ENCODE measurements at regions not wholly inside any gene's neighbourhood (a gene's known extent, or its start where the extent isn't known, plus 50 kb on each side); places are given as distances from the start of the nearest gene placed in this dataset.

DNA sequence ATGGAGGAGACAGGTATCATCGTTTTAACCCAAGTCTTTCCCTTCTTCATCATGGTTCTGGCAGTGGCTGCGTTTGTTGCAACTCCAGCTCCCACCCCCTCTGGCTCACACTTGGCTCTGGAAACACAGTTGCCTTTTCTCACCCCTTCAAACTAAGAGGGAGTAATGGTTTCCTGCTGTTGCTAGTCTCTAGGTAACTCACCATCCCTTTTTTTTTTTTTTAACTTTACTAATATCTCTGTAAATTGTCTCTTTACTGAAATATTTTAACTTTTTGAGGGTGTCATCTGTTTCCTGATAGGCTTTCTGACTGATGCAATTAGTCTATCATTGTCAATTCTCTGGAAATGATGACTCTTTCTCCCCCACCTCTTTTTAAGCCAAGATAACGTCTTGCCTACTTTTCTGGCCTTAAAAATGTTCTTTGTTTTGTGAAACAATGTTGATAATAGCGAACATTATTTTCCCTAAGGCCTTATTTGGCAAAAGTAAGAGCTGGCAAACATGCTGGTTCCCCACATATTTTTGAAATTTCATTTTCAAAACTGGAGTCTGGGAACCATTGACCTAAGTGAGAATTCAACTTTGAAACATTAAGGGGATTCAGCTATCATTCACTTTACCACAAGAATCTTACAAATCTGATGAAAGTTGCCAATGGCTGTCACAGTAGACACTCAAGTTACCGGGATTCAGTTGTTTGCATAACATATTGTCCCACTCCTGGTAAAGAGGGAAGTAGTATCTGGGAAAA is 85.3 kb downstream of the LEPR start:
- H3K9me3 ChIP-seq (ENCODE audit: control insufficient read depth, insufficient read depth, low read length), result no peaks in the 10 kb centered on the region
- H3K36me3 ChIP-seq (ENCODE audit: control insufficient read depth, insufficient read depth, low read length), result no peaks in the 10 kb centered on the region
- WGBS (ENCODE audit: insufficient coverage, insufficient read length), result no CpG with 5 or more reads among the region's 5 CpGs
- DNase-seq (ENCODE audit: low read depth, low spot score), result no peak
- H3K27ac ChIP-seq (ENCODE audit: low read length), result no peak overlapping the region
- no peaks in the 10 kb centered on the region for H3K27me3 ChIP-seq (ENCODE audit: control insufficient read depth, insufficient read depth, low read length)
- H3K4me3 ChIP-seq (ENCODE audit: low read length), result no peak overlapping the region
- H3K4me1 ChIP-seq (ENCODE audit: control insufficient read depth, insufficient read depth, low read length), result no peaks in the 10 kb centered on the region

DNA sequence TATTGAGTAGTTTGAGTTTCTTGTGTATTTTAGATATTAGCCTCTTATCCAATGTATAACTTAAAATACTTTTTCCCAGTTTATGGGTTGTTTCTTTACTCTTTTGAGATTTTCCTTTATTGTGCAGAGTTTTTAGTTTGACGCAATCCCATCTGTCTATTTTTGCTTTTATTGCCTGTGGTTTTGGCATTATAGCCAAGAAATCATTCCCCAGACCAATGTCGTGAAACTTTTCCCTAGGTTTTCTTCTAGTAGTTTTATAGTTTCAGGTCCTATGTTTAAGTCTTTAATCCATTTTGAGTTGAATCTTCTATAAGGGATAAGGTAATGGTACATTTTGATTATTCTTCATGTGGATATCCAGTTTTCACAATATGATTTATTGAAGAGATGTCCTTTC is 87.6 kb downstream of the LEPR start:
- no peak overlapping the region for H3K4me3 ChIP-seq (ENCODE audit: low read length)
- WGBS (ENCODE audit: insufficient coverage, insufficient read length), result no CpG with 5 or more reads among the region's 2 CpGs
- H3K36me3 ChIP-seq (ENCODE audit: control insufficient read depth, insufficient read depth, low read length), result no peaks in the 10 kb centered on the region
- no peaks in the 10 kb centered on the region for H3K4me1 ChIP-seq (ENCODE audit: control insufficient read depth, insufficient read depth, low read length)
- H3K27ac ChIP-seq (ENCODE audit: low read length), result no peak overlapping the region
- no peaks in the 10 kb centered on the region for H3K27me3 ChIP-seq (ENCODE audit: control insufficient read depth, insufficient read depth, low read length)
- H3K9me3 ChIP-seq (ENCODE audit: control insufficient read depth, insufficient read depth, low read length), result no peaks in the 10 kb centered on the region
- DNase-seq (ENCODE audit: low read depth, low spot score), result no peak

- Histone ChIP-seq H3K27me3 (ENCODE audit: control insufficient read depth, insufficient read depth, low read length) (no peaks in the 10 kb centered on the region), H3K27ac (ENCODE audit: low read length) (no peak overlapping the region), H3K4me3 (ENCODE audit: low read length) (no peak overlapping the region), H3K4me1 (ENCODE audit: control insufficient read depth, insufficient read depth, low read length) (no peaks in the 10 kb centered on the region), H3K36me3 (ENCODE audit: control insufficient read depth, insufficient read depth, low read length) (no peaks in the 10 kb centered on the region), H3K9me3 (ENCODE audit: control insufficient read depth, insufficient read depth, low read length) (no peaks in the 10 kb centered on the region)
- no CpG with 5 or more reads among the region's 5 CpGs for WGBS (ENCODE audit: insufficient coverage, insufficient read length)
- DNase-seq (ENCODE audit: low read depth, low spot score), result no peak
These were observed 89.6 kb downstream of the LEPR start for GRCh38 chr1:65509912-65510680.

- H3K4me3 ChIP-seq (ENCODE audit: low read length), result no peak overlapping the region
- H3K4me1 ChIP-seq (ENCODE audit: control insufficient read depth, insufficient read depth, low read length), result no peaks in the 10 kb centered on the region
- H3K9me3 ChIP-seq (ENCODE audit: control insufficient read depth, insufficient read depth, low read length), result no peaks in the 10 kb centered on the region
- no CpG with 5 or more reads among the region's 1 CpG for WGBS (ENCODE audit: insufficient coverage, insufficient read length)
- H3K27ac ChIP-seq (ENCODE audit: low read length), result no peak overlapping the region
- no peaks in the 10 kb centered on the region for H3K27me3 ChIP-seq (ENCODE audit: control insufficient read depth, insufficient read depth, low read length)
- no peak for DNase-seq (ENCODE audit: low read depth, low spot score)
- no peaks in the 10 kb centered on the region for H3K36me3 ChIP-seq (ENCODE audit: control insufficient read depth, insufficient read depth, low read length)
These were observed 90.5 kb downstream of the LEPR start for GRCh38 chr1:65510961-65511360.

DNA sequence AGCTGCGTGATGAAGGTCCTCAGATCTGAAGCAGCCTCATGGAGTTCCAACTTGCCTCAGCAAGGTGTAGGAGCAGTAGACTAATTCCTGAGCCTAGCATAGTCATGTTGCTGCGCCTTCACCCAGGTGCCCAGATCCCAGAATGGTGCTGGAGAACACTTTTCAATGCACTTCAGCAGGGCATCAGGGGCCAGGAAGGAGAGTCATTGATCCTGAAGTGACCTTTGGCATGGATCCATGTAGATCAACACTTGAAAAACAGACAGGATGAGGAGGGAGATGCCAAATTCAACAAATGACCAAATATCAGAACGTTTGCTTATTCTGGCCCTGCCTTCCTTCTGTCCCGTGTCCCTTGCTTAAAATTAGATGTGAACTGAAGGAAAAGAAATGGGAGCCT is 91.9 kb downstream of the LEPR start:
- H3K4me1 ChIP-seq (ENCODE audit: control insufficient read depth, insufficient read depth, low read length), result no peaks in the 10 kb centered on the region
- no peaks in the 10 kb centered on the region for H3K36me3 ChIP-seq (ENCODE audit: control insufficient read depth, insufficient read depth, low read length)
- no peaks in the 10 kb centered on the region for H3K9me3 ChIP-seq (ENCODE audit: control insufficient read depth, insufficient read depth, low read length)
- DNase-seq (ENCODE audit: low read depth, low spot score), result no peak
- no peaks in the 10 kb centered on the region for H3K27me3 ChIP-seq (ENCODE audit: control insufficient read depth, insufficient read depth, low read length)
- WGBS (ENCODE audit: insufficient coverage, insufficient read length), result no CpG with 5 or more reads among the region's 4 CpGs
- no peak overlapping the region for H3K4me3 ChIP-seq (ENCODE audit: low read length)
- H3K27ac ChIP-seq (ENCODE audit: low read length), result no peak overlapping the region

DNA sequence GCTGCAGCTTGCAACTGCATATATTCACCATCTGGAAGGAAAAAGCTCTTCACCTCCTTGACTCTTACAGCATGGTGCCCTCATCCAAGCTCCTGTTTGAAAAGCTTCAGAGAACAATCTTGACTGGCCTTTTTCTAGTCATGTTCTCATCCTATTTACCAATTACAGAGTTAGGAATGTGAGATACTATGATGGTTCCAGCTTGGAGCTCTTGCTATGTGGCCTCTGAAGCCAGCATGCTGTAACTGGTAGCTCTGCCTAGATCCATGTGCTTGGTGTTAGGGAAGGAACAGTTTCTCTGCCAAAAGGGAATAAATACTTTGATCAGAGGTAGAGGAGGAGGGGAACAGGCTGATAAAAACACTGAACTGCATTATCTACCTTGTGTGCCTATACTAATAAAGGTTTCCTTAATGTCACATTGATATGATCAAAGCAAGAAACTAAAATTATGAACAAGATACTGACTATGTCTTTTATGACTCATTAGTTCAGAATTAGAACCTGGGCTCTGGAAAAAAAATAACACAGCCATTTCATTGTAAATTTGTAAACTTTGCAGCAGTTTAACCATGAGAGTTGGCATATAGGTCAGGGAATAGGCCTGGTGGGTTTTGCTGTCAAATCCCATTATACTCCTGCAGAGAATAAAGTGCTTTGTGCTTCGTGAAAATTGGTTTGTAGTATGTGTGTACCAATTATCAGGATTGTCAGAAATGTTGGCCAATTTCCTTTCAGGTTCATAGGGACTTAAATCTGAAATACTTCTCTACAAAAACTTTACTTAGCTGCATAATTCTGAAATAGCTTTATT is 92.7 kb downstream of the LEPR start:
- H3K4me3 ChIP-seq (ENCODE audit: low read length), result no peak overlapping the region
- H3K27me3 ChIP-seq (ENCODE audit: control insufficient read depth, insufficient read depth, low read length), result no peaks in the 10 kb centered on the region
- H3K4me1 ChIP-seq (ENCODE audit: control insufficient read depth, insufficient read depth, low read length), result no peaks in the 10 kb centered on the region
- no peaks in the 10 kb centered on the region for H3K36me3 ChIP-seq (ENCODE audit: control insufficient read depth, insufficient read depth, low read length)
- H3K27ac ChIP-seq (ENCODE audit: low read length), result no peak overlapping the region
- no CpG with 5 or more reads among the region's 1 CpG for WGBS (ENCODE audit: insufficient coverage, insufficient read length)
- H3K9me3 ChIP-seq (ENCODE audit: control insufficient read depth, insufficient read depth, low read length), result no peaks in the 10 kb centered on the region
- DNase-seq (ENCODE audit: low read depth, low spot score), result no peak

GRCh38 chr1:65514041-65514440 is 93.6 kb downstream of the LEPR start:
- Histone ChIP-seq H3K27ac (ENCODE audit: low read length) (no peak overlapping the region), H3K4me3 (ENCODE audit: low read length) (no peak overlapping the region), H3K9me3 (ENCODE audit: control insufficient read depth, insufficient read depth, low read length) (no peaks in the 10 kb centered on the region), H3K36me3 (ENCODE audit: control insufficient read depth, insufficient read depth, low read length) (no peaks in the 10 kb centered on the region), H3K27me3 (ENCODE audit: control insufficient read depth, insufficient read depth, low read length) (no peaks in the 10 kb centered on the region), H3K4me1 (ENCODE audit: control insufficient read depth, insufficient read depth, low read length) (no peaks in the 10 kb centered on the region)
- WGBS (ENCODE audit: insufficient coverage, insufficient read length), result no CpG with 5 or more reads among the region's 2 CpGs
- no peak for DNase-seq (ENCODE audit: low read depth, low spot score)

- H3K4me3 ChIP-seq (ENCODE audit: low read length), result peak overlapping the region; percentile 62; the same call in 1 of the 2 replicates
- H3K27ac ChIP-seq (ENCODE audit: low read length), result no peak overlapping the region
- no CpG with 5 or more reads among the region's 5 CpGs for WGBS (ENCODE audit: insufficient coverage, insufficient read length)
These were observed 104.4 kb downstream of the LEPR start for GRCh38 chr1:65524931-65525265.

DNA sequence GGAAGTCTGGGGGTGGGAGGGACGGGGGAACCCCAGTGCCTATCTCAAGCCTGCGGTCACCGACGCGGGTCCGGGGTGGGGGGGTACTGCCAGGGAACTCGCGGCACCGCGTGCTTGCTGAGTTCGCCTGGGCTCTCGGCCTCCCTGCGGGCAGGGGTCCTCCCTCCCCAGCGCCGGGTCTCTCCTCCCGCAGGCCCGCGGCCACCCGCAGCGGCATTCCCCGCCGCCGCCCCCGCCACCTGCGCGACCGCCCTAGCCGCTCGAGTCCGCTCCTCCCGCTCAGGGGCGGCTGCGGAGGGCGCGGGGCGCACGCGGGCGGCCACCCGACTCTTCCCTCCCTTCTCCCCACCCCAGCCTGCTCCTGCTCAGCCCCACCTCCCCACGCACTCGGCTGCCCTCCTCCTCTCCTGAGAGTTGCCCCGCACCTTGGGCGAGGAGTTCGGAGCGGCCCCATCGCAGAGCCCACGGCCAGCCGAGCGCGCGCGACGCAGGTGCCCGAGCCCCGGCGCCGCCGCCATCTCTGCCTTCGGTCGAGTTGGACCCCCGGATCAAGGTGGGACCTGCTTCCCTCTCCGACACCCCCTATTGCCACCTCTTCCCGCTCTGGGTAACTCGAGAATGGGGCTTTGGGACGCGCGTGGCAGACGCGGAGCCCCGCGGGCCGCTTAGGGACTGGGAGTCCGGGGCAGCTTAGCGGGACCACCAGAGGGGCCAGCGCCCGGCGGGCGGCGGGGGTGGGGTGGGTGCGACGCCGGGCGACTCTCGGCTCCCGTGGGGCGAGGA is 105.0 kb downstream of the LEPR start:
- WGBS (ENCODE audit: insufficient coverage, insufficient read length), result no CpG with 5 or more reads among the region's 87 CpGs
- Histone ChIP-seq H3K9me3 (ENCODE audit: control insufficient read depth, insufficient read depth, low read length) (no peaks in the 10 kb centered on the region), H3K27me3 (ENCODE audit: control insufficient read depth, insufficient read depth, low read length) (peaks cover 16% of the 10 kb centered on the region), H3K4me3 (ENCODE audit: low read length) (peak overlapping the region; percentile 62; the same call in 1 of the 2 replicates), H3K36me3 (ENCODE audit: control insufficient read depth, insufficient read depth, low read length) (no peaks in the 10 kb centered on the region), H3K4me1 (ENCODE audit: control insufficient read depth, insufficient read depth, low read length) (no peaks in the 10 kb centered on the region), H3K27ac (ENCODE audit: low read length) (no peak overlapping the region)
- no peak for DNase-seq (ENCODE audit: low read depth, low spot score)

More at GRCh38 chr1:65524931-65525265, 104.4 kb downstream of the LEPR start:
- no peaks in the 10 kb centered on the region for H3K4me1 ChIP-seq (ENCODE audit: control insufficient read depth, insufficient read depth, low read length)
- DNase-seq (ENCODE audit: low read depth, low spot score), result no peak
- H3K27me3 ChIP-seq (ENCODE audit: control insufficient read depth, insufficient read depth, low read length), result peaks cover 16% of the 10 kb centered on the region
- no peaks in the 10 kb centered on the region for H3K9me3 ChIP-seq (ENCODE audit: control insufficient read depth, insufficient read depth, low read length)
- H3K36me3 ChIP-seq (ENCODE audit: control insufficient read depth, insufficient read depth, low read length), result no peaks in the 10 kb centered on the region

Data from iPS DF 6.9 (cell line).